ENCODE measurements at regions not wholly inside any gene's neighbourhood (a gene's known extent, or its start where the extent isn't known, plus 50 kb on each side); places are given as distances from the start of the nearest gene placed in this dataset.

DNA sequence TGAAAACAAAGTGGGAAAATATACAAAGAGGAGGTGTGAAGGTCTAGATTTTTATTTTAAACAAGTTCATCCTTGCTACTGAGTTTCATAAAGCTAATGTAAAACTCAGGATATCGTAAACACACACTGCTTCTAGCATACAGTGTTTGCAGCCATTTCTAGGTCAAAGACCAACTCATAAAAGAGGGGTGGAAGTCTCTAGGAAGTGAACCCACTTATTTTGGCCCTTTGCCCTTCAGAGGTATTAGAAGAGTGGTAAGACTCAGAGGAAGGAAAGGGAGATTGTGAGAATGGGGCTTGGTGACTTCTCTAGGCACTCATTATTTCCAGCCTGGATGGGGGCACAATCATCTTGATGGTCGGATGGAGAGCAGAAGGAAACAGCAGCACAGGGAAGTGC, 91.2 kb downstream of the TNFSF18 start:
- DNase-seq = no peak

DNA sequence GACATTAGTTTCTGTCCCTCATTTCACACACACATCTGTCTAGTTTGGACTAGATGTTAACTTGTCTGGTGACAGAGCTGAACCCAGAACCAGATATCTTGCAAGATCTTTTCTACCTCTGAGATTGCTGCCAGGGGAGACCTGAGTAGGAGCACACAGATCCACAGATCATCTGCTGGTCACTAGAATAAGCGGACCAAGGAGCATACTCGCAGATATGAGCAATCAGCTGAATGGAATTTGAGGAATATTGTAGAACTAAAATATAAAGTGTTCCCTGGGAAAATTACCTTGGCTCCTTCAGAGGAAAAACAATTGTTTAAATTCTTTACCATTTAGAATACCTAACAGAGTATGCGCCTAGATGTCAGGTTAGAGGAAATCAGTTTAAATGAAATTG, 90.7 kb downstream of the TNFSF18 start:
- DNase-seq = no peak

DNA sequence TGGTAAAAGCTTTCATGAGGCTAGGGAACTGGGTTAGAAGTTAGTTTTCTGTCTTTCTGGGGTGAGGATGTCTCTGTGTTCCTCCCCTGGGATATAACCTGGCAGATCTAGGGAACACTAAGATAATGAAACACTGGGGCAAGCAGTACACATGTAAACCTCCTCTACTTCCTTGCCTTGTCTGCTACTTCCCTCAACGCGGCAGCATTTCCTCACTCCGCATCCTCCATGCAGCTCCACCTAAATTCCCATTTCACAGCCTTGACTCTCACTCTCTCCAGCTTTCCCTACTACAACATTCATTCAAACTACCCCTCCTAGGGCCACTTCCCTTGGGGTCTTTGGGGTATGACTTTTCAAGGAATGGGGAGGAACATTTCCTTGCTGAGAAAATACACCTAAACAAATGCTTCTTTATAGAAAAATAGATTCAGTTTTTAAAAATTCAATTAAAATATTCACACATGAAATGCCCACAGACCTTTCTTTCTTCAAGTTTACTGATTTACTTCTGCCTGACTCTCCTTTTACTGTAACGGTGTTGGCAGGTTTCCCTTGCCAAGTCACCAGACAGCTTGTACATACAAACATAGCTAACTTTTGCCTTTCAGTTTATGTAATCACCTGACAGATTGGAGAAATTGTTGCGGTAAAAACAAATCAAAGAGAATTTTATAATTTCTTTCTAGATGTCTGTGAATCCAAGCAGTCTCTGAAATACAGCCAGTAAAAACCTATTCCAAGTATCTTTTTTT, 90.1 kb downstream of the TNFSF18 start:
- DNase-seq = no peak

DNA sequence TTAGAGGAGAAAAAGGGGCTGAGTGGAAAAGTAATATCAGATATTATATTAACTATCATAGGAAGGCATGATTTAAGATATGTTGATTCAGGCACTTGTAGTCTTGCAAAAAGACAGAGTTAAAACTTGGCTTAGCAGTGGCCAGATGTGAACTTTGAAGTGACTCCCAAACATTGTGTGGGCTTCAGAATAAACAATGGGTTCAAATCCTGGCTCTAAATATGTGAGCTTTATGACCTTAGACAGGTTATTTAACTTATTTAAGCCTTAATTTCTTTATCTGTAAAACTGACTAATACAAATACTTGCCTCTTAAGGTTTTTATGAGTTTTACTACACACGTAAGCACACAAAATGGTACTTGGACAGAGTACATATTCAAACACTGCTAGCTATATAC, 85.9 kb downstream of the TNFSF18 start:
- DNase-seq = no peak

DNA sequence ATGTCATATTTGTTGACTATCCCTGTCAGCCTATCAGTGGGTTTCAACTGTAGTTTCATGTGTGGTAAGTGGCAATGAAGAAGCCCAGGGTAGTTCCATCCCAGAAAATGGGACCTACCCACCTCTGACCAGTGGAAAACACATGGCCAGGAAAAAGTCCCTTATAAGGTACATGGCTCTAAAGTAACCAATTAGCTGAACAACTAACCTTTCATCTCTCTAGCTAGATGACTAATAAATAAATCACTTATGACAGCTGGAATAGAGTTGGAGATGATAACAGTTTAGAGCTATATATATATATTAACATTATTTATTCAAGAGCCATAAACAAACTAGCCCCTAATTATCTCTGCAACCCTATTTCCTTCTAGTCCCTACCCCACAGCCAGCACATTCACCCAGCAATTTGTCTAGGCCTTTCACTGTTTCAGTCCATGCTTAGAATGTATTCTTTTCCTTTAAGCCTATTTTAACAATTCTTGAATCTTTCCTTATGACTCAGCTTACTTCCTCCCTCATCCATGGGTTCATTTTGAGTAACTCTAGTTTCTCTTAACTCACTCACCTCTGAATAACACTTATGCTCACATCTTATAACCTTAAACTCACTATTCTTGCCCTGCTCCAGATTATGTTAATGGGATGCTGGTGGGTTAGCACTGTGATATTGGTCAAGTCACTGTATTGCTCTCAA, 83.7 kb downstream of the TNFSF18 start:
- no peak for DNase-seq

DNA sequence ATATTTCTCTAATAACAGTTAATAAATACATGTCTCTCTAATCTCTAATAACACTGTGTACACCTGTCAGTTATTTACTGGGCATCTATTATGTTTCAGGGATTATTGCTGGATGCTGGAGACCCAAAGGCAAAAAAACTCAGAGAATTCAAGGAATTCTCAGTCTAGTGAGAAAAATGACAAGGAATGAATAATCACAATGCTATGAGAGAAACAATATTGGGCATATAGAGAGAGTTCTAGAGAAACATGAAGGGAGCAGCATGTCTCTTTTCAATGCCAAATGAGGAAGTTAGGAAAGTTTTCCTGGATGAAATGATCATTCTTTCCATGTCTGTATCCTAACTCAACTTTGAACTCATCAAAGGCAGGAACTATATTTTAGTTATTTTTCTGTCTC, 82.8 kb downstream of the TNFSF18 start:
- DNase-seq = no peak

DNA sequence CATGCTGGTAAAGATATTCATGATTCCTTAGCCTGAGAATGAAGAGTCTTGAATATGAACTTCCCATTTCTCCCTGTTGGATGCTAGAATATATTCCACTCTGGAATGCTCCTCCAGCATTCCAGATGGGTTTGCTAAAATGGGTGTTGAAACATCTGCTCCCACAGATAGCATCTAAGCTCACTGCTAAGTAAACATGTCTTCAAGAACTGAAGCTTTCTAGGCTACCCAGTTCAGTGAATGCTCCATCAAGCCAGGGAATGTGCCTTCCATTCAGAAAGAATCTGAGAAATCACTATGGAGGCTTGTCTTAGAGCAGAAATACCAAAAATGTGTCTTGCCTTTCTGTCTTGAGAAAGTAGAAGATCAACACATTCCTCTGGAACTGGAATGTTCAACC, 81.1 kb downstream of the TNFSF18 start:
- DNase-seq = no peak

DNA sequence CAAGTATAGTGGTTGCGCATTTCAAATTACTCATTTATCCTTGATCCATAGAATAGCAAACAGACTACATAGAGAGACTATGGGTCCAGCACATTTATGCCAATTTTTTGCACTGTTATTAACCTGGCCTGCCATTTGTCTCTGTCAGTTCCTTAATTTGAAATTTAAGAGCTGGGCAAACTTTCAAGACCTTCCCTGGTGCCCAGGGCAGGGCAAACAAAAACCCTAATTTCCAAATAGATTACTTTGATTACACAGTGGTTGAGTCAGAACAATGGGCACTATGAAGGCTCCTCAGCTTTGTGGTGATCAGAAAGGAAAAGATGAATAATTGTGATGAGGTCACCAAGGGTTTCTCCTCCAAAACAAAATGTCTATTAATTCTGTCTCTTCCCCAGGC, 80.6 kb downstream of the TNFSF18 start:
- DNase-seq = no peak

DNA sequence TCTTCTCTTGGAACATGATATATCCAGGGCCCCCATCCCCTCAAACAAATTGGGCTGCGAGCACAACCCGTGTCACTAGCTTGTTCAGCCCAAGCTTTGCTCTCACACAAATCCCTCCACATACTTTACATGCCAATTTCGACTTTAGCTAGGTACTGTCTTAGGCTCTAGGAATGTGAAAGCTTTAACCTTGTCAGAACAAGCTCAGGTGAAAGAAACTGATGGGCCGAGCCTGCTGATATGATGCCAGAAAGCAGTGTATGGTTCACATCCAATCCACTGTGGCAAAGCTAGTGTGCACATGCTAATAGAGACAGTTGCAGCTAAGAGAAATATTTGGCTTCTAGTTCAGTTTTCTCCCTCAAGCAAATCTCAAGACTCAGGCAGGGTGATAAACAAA, 79.5 kb downstream of the TNFSF18 start:
- no peak for DNase-seq

DNA sequence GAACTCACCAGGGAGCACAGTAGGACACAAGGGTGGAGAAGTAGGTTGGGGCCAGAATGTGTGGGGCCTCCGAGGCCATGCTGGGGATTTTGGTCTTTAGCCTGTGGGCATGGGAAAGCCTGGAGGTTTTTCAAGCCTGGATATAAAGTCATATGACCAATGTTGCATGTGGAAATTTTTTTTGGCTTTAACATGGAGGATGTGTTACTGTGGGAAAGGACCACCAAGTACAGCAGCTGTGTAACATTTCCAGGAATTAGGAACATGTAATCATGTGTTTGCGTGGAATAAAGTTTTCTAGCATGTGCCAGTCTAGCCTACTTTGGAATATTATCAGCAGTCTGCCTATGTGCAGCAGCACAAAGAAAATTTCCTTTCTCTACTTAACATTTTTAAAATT, 78.5 kb downstream of the TNFSF18 start:
- DNase-seq = no peak

DNA sequence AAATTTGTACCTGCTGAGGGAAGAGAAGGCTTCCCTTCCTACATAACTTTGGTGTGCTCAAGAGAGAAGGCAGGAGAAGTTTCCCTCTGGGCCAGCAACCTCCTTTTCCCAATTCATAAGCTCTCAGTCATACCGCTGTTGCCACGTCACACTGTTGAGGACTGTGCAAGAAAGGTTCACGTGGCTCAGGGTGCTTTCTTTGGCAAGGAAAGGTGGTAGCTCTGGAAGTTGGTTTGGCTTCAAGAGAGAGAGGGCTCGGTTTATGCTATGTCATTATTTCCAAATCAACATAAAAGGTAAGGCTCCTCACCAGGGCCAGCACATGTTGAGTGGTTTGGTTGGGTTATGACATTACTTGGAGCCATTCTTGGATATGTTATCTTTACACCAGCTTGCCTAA, 77.3 kb downstream of the TNFSF18 start:
- DNase-seq = no peak

DNA sequence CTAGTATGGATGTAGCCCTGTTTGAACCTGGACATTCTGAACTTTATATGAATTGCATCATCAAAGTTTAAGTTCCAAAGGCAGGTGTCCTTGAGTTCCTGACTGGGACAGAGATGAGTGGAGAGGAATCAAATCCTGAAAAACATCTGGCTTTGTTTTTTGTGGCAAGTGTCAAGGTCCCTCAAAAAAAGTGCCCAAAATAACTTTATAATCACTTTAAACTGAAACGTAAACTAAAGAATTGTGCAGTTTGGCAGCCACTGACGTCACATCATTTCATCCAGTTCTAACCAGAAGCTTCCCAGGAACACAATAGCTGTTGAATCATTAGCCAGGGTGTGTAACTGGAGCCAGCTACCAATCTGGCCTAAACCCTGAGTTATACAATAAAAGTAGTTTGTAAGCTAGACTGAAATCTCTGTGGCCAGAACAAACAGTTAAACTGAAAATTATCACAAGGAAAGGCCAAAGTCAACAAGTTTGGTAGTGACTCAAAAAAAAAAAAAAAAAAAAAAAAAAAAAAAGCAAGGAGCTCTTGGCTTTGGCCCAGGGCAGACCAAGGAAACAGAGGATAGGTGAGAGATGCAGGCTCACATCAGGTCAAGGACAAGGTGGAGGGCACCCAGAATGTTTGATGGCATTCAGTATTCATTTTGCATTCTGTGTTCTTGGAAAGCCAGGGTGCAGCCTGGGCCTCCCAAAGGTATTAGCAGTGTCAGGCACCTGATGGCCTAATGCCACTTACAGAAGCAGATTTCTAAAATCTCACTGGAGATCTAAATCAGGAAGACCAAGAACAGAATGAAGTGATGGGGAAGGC, 74.3 kb downstream of the TNFSF18 start:
- DNase-seq = no peak

DNA sequence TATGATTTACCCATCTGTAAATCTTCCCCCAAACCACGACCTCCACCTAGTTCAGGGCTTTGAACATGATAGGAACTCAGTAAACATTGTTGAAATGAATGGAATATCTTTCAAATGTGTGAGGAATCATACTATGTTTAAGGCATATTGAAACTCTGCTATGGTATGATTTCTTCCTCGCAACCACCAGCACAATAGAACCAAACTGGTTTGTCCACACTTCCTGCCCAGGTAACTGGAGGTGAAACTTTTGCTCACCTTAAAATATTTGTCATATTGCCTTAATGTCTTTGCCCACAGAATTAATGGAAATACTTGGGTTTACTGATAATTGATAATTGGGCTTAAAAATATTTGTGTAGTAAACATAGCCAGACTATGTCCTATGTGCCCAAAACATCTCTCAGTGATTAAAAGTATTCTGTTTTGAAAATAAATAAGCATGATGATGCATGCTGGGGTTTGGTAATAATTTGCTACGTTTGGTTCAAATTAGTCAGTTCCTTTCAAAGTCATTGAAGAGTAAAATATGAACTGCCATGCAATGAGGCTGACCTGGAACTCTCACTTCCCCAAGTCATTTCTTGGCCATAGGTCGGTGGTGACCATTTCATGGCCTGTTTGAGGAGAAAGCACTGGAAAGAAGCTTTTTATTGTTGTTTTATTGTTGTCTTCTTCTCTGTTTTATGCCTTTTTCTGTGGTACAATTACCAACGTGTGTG, 73.3 kb downstream of the TNFSF18 start:
- no peak for DNase-seq

DNA sequence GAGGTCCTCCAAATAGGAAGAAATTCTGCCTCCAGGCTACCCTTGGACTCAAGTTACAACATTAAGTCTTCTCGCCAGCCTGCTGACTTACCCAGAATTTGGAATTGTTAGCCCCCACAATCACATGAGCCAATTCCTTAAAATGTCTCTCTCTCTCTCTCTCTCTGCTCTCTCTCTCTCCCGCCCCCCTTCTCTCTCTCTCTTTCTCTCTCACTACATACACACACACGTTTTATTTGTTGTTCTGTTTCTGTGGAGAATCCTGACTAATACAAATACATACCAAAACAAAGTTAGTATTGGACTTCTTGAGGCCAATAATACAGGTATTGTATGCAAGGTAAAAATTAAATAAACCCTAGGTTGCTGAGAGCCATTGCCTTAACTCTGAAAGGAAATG, 72.1 kb downstream of the TNFSF18 start:
- DNase-seq = no peak

DNA sequence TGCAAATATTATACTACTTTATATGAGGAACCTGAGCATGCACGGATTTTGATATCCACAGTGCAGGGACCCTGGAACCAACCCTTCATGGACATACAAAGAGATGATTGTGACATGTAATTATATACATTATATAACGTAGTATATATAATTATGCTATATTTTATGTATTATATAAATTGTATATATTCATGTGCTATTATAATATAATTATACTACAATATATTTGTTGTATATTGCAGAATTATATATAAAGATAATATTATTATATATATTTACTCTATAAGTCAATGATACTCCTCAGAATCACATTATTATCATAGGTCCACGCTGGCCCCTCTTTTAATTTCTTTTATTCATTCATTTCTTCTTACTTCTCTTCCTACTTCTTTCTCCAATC, 70.9 kb downstream of the TNFSF18 start:
- no peak for DNase-seq

DNA sequence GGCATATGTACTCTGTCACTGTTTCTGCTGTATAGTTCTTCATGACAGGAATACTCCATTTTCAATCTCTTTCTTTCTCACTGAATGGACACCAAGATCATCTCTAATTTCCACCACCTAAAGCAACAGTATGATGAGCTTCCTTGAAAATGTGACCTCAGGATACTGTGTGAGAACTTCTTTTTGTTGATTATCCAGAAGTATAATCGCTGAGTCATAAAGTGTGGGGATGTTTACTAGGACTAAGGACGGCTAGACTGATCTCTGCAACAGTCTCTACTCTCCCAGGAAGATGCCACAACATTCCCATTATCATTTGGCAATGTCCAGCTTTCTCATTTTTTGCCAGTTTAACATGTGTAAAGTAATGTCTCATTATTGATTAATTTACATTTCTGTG, 70.3 kb downstream of the TNFSF18 start:
- DNase-seq = no peak

DNA sequence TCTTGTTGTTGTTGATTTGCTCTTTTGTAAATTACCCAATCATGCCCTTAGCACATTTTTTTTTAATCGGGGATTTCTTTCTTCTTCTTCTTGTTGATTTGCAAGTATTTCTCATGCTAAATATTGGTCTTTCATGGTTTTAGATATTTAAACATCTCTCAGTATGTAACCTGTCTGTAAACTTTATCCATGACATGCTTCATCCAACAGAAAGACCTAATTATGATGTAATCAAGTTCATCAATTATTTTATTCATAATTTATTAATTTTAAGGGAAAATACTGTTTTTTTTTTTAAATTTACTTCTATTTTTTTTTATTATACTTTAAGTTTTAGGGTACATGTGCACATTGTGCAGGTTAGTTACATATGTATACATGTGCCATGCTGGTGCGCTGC, 69.8 kb downstream of the TNFSF18 start:
- DNase-seq = no peak
